GM23248 (cell line): ENCODE measurements at regions not wholly inside any gene's neighbourhood (a gene's known extent, or its start where the extent isn't known, plus 50 kb on each side); places are given as distances from the start of the nearest gene placed in this dataset.

ENCODE experiments used
- EZH2 ChIP-seq: fragments of 200-600 bp; sonication (generic); IDR thresholded peaks from 2 replicates; pipeline ENCODE4 v1.6.1; 2018; ENCODE audit warnings: antibody characterized with exemption, mild to moderate bottlenecking; ENCODE audit not compliant: insufficient read depth, poor library complexity, severe bottlenecking
- EZH2phosphoT487 ChIP-seq: fragments of 200-600 bp; sonication (generic); IDR thresholded peaks from 2 replicates; pipeline ENCODE4 v1.6.1; 2018; ENCODE audit warnings: antibody characterized with exemption, moderate library complexity, mild to moderate bottlenecking, low read depth; ENCODE audit not compliant: insufficient read depth

DNA sequence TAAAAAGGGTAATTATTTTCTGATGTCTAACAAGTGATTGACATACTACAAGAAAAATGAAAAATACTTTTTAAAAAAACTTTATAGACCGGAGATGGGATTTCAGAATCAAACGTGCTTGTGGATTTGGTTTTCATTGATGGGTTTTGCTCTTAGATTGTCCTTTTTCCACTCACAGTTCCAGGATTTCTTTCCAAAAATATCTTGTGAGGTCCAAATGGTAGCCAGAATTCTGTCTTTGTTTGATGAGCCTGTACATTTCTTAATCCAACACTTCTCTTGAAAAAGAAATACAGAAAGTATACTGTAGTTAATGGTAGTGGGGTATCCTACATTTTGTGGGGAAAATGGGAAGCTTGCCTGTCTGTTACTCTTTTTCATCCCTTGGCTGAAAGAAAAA is 329.3 kb downstream of the KCNJ2 start:
- TF ChIP-seq EZH2 (no peak), EZH2phosphoT487 (no peak)
